ENCODE measurements at regions not wholly inside any gene's neighbourhood (a gene's known extent, or its start where the extent isn't known, plus 50 kb on each side); places are given as distances from the start of the nearest gene placed in this dataset.

GRCh38 chr1:30491831-30492230, 231.6 kb downstream of the MATN1 start:
- H3K4me3 ChIP-seq, result no peak overlapping the region
- H3K4me1 ChIP-seq, result no peaks in the 10 kb centered on the region
- H3K4me2 ChIP-seq, result no peak overlapping the region
- POLR2A ChIA-PET, result no interaction called here
- DNase-seq (ENCODE audit: low read depth in 1 of 2, low spot score in 1 of 2) (no peak), ATAC-seq (no peak), FAIRE-seq (no peak)
- CTCF ChIA-PET, result interaction anchor here (0.6 kb wide), 1 partner anchor 8 kb away, joined by 3 read pairs; no protein-coding TSS in a partner anchor
- H3K27ac ChIP-seq, result no peak overlapping the region
- no peaks in the 10 kb centered on the region for H3K9me3 ChIP-seq
- TF ChIP-seq NPAS2 (CRISPR knock-in tag; IDR thresholded peaks at IDR 0.05; ENCODE audit: borderline replicate concordance), result no peak
- no peak for TF ChIP-seq HEYL (CRISPR knock-in tag; IDR thresholded peaks at IDR 0.05)
- TF ChIP-seq RNF2 (IDR thresholded peaks at IDR 0.05; ENCODE audit: borderline replicate concordance, low read depth), result no peak
- WGBS (ENCODE audit: missing lambda C conversion rate), result 9% methylated on average over 4 of the region's 4 CpGs

- H3K4me3 ChIP-seq, result no peak overlapping the region
- no peak for ATAC-seq
- TF ChIP-seq BHLHE40 (IDR thresholded peaks at IDR 0.05; ENCODE audit: low read depth, low read length) (no peak), HEYL (CRISPR knock-in tag; IDR thresholded peaks at IDR 0.05) (no peak), ELK1 (IDR thresholded peaks at IDR 0.05; ENCODE audit: low read depth, low read length) (no peak), TFCP2L1 (CRISPR knock-in tag; IDR thresholded peaks at IDR 0.05) (no peak), KDM5A (IDR thresholded peaks at IDR 0.05) (no peak), HES2 (IDR thresholded peaks at IDR 0.05) (no peak), MAZ (IDR thresholded peaks at IDR 0.05; ENCODE audit: borderline replicate concordance, low read depth, low read length) (no peak), ZSCAN20 (CRISPR knock-in tag; IDR thresholded peaks at IDR 0.05) (no peak)
Observed at GRCh38 chr1:30490554-30491053, 232.8 kb downstream of the MATN1 start.

GRCh38 chr1:30489737-30490389, 233.5 kb downstream of the MATN1 start:
- POLR2A ChIA-PET, result no interaction called here
- TF ChIP-seq RCOR1 (IDR thresholded peaks at IDR 0.05; ENCODE audit: low read depth, low read length), result no peak
- no peak for TF ChIP-seq POLR2AphosphoS2 (conservative IDR thresholded peaks at IDR 0.05; ENCODE audit: low read length)
- FAIRE-seq, result no peak

More at GRCh38 chr1:30490554-30491053, 232.8 kb downstream of the MATN1 start:
- Histone ChIP-seq H3K4me2 (no peak overlapping the region), H3K9me3 (no peaks in the 10 kb centered on the region), H3K27ac (no peak overlapping the region), H3K4me1 (no peaks in the 10 kb centered on the region)
- ChIA-PET CTCF (no interaction called here), POLR2A (no interaction called here)
- FAIRE-seq, result no peak
- DNase-seq (ENCODE audit: low read depth in 1 of 2, low spot score in 1 of 2), result no peak
- 0% methylated on average over 1 of the region's 3 CpGs for WGBS (ENCODE audit: missing lambda C conversion rate)

GRCh38 chr1:30488324-30488913, 235.0 kb downstream of the MATN1 start:
- ChIA-PET POLR2A (no interaction called here), CTCF (no interaction called here)
- no peak overlapping the region for H3K4me3 ChIP-seq
- no peaks in the 10 kb centered on the region for H3K9me3 ChIP-seq
- FAIRE-seq (no peak), DNase-seq (ENCODE audit: low read depth in 1 of 2, low spot score in 1 of 2) (no peak), ATAC-seq (no peak)
- no peaks in the 10 kb centered on the region for H3K4me1 ChIP-seq
- H3K4me2 ChIP-seq, result no peak overlapping the region
- TF ChIP-seq SMC3 (IDR thresholded peaks at IDR 0.05) (no peak), E2F6 (IDR thresholded peaks at IDR 0.05; ENCODE audit: borderline replicate concordance, low read depth) (no peak), NR3C1 (IDR thresholded peaks at IDR 0.05) (no peak), KDM5A (IDR thresholded peaks at IDR 0.05) (no peak), CBX8 (IDR thresholded peaks at IDR 0.05) (no peak)
- H3K27ac ChIP-seq, result no peak overlapping the region

More at GRCh38 chr1:30489737-30490389, 233.5 kb downstream of the MATN1 start:
- Histone ChIP-seq H3K27ac (no peak overlapping the region), H3K9me3 (no peaks in the 10 kb centered on the region), H3K4me2 (no peak overlapping the region), H3K4me3 (no peak overlapping the region), H3K4me1 (no peaks in the 10 kb centered on the region)
- CTCF ChIA-PET, result no interaction called here
- 57% methylated on average over 3 of the region's 3 CpGs for WGBS (ENCODE audit: missing lambda C conversion rate)
- no peak for DNase-seq (ENCODE audit: low read depth in 1 of 2, low spot score in 1 of 2)
- ATAC-seq, result no peak
